CD8-positive, alpha-beta memory T cell (primary cell): ENCODE measurements at regions not wholly inside any gene's neighbourhood (a gene's known extent, or its start where the extent isn't known, plus 50 kb on each side); places are given as distances from the start of the nearest gene placed in this dataset.
"Not testable (repeated sequence)": the region's sequence is repeated elsewhere in the genome, so short reads cannot be mapped to it uniquely, and the experiment has no call there.

Experiments used
- CTCF ChIA-PET: fragments of 350-600 bp; sonication (Branson Sonifier 250); formaldehyde crosslinking; loops from one replicate; lab custom pipeline; 2021; ENCODE audit warnings: antibody characterized with exemption; lab: Charles Lee
- POLR2A ChIA-PET: fragments of 350-600 bp; sonication (Branson Sonifier 250); formaldehyde crosslinking; loops from one replicate; lab custom pipeline; 2021; ENCODE audit warnings: antibody characterized with exemption; lab: Charles Lee
- DNase-seq, 5 donors: peaks; one replicate each; pipeline versions ENCODE4 v3.0.0 to v3.0.0-alpha.2; 2020 to 2022; ENCODE audit warnings: mixed read lengths in 1 of 5
- H3K27ac ChIP-seq: one replicate; pipeline ENCODE4 v1.7.0; 2013; ENCODE audit warnings: low read depth, mild to moderate bottlenecking, low read length, moderate library complexity
- H3K27me3 ChIP-seq: 2 replicates; pipeline ENCODE4 v1.7.0; 2013; ENCODE audit warnings: low read length, mild to moderate bottlenecking; ENCODE audit not compliant: insufficient read depth, poor library complexity, severe bottlenecking
- H3K36me3 ChIP-seq: 2 replicates; pipeline ENCODE4 v1.7.0; 2013; ENCODE audit warnings: mild to moderate bottlenecking, low read length, moderate library complexity; ENCODE audit not compliant: insufficient read depth
- H3K4me1 ChIP-seq: 2 replicates; pipeline ENCODE4 v1.7.0; 2013; ENCODE audit warnings: mild to moderate bottlenecking, low read length, moderate library complexity; ENCODE audit not compliant: insufficient read depth
- H3K4me3 ChIP-seq: 2 replicates; pipeline ENCODE4 v1.7.0; 2013; ENCODE audit warnings: mild to moderate bottlenecking, low read length
- H3K9me3 ChIP-seq: 2 replicates; pipeline ENCODE4 v1.7.0; 2013; ENCODE audit warnings: mild to moderate bottlenecking, low read length
- H3K27ac Mint-ChIP-seq, 8 donors: one replicate each; pipeline ENCODE4 v1.8.0; 2020 to 2021; ENCODE audit warnings: mixed read lengths in 8 of 8, mild to moderate bottlenecking in 6 of 8, inconsistent platforms in 3 of 8, moderate library complexity in 3 of 8
- H3K27me3 Mint-ChIP-seq, 2 donors: one replicate each; pipeline ENCODE4 v1.8.0; 2020 to 2021; ENCODE audit warnings: mixed read lengths in 2 of 2, mild to moderate bottlenecking in 1 of 2, moderate library complexity in 1 of 2
- H3K36me3 Mint-ChIP-seq, 3 donors: one replicate each; pipeline ENCODE4 v1.8.0; 2020 to 2021; ENCODE audit warnings: mixed read lengths in 3 of 3, inconsistent platforms in 1 of 3, mild to moderate bottlenecking in 1 of 3
- H3K4me1 Mint-ChIP-seq, 3 donors: one replicate each; pipeline ENCODE4 v1.8.0; 2020 to 2021; ENCODE audit warnings: mixed read lengths in 3 of 3, inconsistent platforms in 1 of 3, mild to moderate bottlenecking in 1 of 3
- H3K4me3 Mint-ChIP-seq, 7 donors: one replicate each; pipeline ENCODE4 v1.8.0; 2020 to 2021; ENCODE audit warnings: mixed read lengths in 7 of 7, mild to moderate bottlenecking in 6 of 7, moderate library complexity in 4 of 7, inconsistent platforms in 2 of 7
- H3K9me3 Mint-ChIP-seq, 5 donors: one replicate each; pipeline ENCODE4 v1.8.0; 2020 to 2022; ENCODE audit warnings: mixed read lengths in 5 of 5, mild to moderate bottlenecking in 3 of 5, moderate library complexity in 2 of 5, inconsistent platforms in 1 of 5

GRCh38 chr16:65745201-65745708 lies 621.2 kb upstream of the CDH5 start:
- H3K27me3 ChIP-seq: no peaks in the 10 kb centered on the region
- ChIA-PET POLR2A (no interaction called here), CTCF (no interaction called here)
- no peaks in the 10 kb centered on the region for H3K36me3 ChIP-seq
- Mint-ChIP-seq H3K4me1 (no peaks in the 10 kb centered on the region), H3K4me3 (no peak overlapping the region), H3K27me3 (no peaks in the 10 kb centered on the region), H3K27ac (no peak overlapping the region), H3K36me3 (no peaks in the 10 kb centered on the region), H3K9me3 (peaks cover 0 to 12% (median 0%) of the 10 kb centered on the region in 5 donors)
- no peak overlapping the region for H3K4me3 ChIP-seq
- H3K4me1 ChIP-seq: no peaks in the 10 kb centered on the region
- DNase-seq: no peak
- H3K27ac ChIP-seq: no peak overlapping the region
- no peaks in the 10 kb centered on the region for H3K9me3 ChIP-seq

GRCh38 chr16:65744401-65744800 lies 622.1 kb upstream of the CDH5 start:
- no peaks in the 10 kb centered on the region for H3K27me3 ChIP-seq
- Mint-ChIP-seq H3K4me1 (no peaks in the 10 kb centered on the region), H3K36me3 (no peaks in the 10 kb centered on the region), H3K27ac (no peak overlapping the region), H3K27me3 (no peaks in the 10 kb centered on the region), H3K4me3 (no peak overlapping the region), H3K9me3 (peaks cover 0 to 10% (median 0%) of the 10 kb centered on the region in 5 donors)
- no peaks in the 10 kb centered on the region for H3K36me3 ChIP-seq
- DNase-seq: no peak
- no peak overlapping the region for H3K4me3 ChIP-seq
- CTCF ChIA-PET: no interaction called here
- POLR2A ChIA-PET: no interaction called here
- no peak overlapping the region for H3K27ac ChIP-seq
- no peaks in the 10 kb centered on the region for H3K9me3 ChIP-seq
- no peaks in the 10 kb centered on the region for H3K4me1 ChIP-seq

- Mint-ChIP-seq H3K27ac (no peak overlapping the region), H3K9me3 (peaks cover 0 to 10% (median under 1%) of the 10 kb centered on the region in 5 donors), H3K27me3 (no peaks in the 10 kb centered on the region), H3K36me3 (no peaks in the 10 kb centered on the region), H3K4me3 (no peak overlapping the region), H3K4me1 (no peaks in the 10 kb centered on the region)
- Histone ChIP-seq H3K27me3 (no peaks in the 10 kb centered on the region), H3K9me3 (no peaks in the 10 kb centered on the region), H3K27ac (no peak overlapping the region), H3K36me3 (no peaks in the 10 kb centered on the region), H3K4me1 (no peaks in the 10 kb centered on the region), H3K4me3 (no peak overlapping the region)
- CTCF ChIA-PET: no interaction called here
- POLR2A ChIA-PET: no interaction called here
- no peak for DNase-seq
These were observed 621.7 kb upstream of the CDH11 start for GRCh38 chr16:65743558-65743957.

GRCh38 chr16:65740711-65741110 lies 618.8 kb upstream of the CDH11 start:
- Mint-ChIP-seq H3K4me1 (no peaks in the 10 kb centered on the region), H3K27ac (no peak overlapping the region), H3K27me3 (no peaks in the 10 kb centered on the region), H3K9me3 (peaks cover 0 to 10% (median 3%) of the 10 kb centered on the region in 5 donors), H3K36me3 (no peaks in the 10 kb centered on the region), H3K4me3 (no peak overlapping the region)
- H3K27ac ChIP-seq: no peak overlapping the region
- ChIA-PET POLR2A (no interaction called here), CTCF (no interaction called here)
- no peak overlapping the region for H3K4me3 ChIP-seq
- no peak for DNase-seq
- no peaks in the 10 kb centered on the region for H3K4me1 ChIP-seq
- no peaks in the 10 kb centered on the region for H3K36me3 ChIP-seq
- no peaks in the 10 kb centered on the region for H3K27me3 ChIP-seq
- no peaks in the 10 kb centered on the region for H3K9me3 ChIP-seq

- H3K27ac Mint-ChIP-seq: no peak overlapping the region
- DNase-seq: no peak
- Histone ChIP-seq H3K27me3 (no peaks in the 10 kb centered on the region), H3K27ac (no peak overlapping the region), H3K9me3 (no peaks in the 10 kb centered on the region), H3K4me3 (no peak overlapping the region), H3K4me1 (no peaks in the 10 kb centered on the region), H3K36me3 (no peaks in the 10 kb centered on the region)
- no peak overlapping the region for H3K4me3 Mint-ChIP-seq
- peaks cover 0 to 7% (median 3%) of the 10 kb centered on the region in 5 donors for H3K9me3 Mint-ChIP-seq
- no peaks in the 10 kb centered on the region for H3K4me1 Mint-ChIP-seq
- CTCF ChIA-PET: no interaction called here
- POLR2A ChIA-PET: no interaction called here
- no peaks in the 10 kb centered on the region for H3K27me3 Mint-ChIP-seq
- H3K36me3 Mint-ChIP-seq: no peaks in the 10 kb centered on the region
These were observed 617.7 kb upstream of the CDH11 start for GRCh38 chr16:65739518-65739917.

- Mint-ChIP-seq H3K27me3 (no peaks in the 10 kb centered on the region), H3K36me3 (no peaks in the 10 kb centered on the region), H3K4me1 (no peaks in the 10 kb centered on the region), H3K9me3 (peaks cover 0 to 5% (median 3%) of the 10 kb centered on the region in 5 donors), H3K4me3 (no peak overlapping the region), H3K27ac (no peak overlapping the region)
- no peak for DNase-seq
- no peak overlapping the region for H3K4me3 ChIP-seq
- CTCF ChIA-PET: interaction anchor here (1.4 kb wide), 1 partner anchor 13 kb away, joined by 3 read pairs; no protein-coding TSS in a partner anchor
- POLR2A ChIA-PET: no interaction called here
- no peaks in the 10 kb centered on the region for H3K36me3 ChIP-seq
- no peaks in the 10 kb centered on the region for H3K9me3 ChIP-seq
- no peak overlapping the region for H3K27ac ChIP-seq
- H3K4me1 ChIP-seq: no peaks in the 10 kb centered on the region
- no peaks in the 10 kb centered on the region for H3K27me3 ChIP-seq
These were observed 616.0 kb upstream of the CDH11 start for GRCh38 chr16:65737831-65738230.

- CTCF ChIA-PET, H3K4me3 Mint-ChIP-seq, H3K27ac ChIP-seq, H3K4me1 Mint-ChIP-seq, POLR2A ChIA-PET, H3K27ac Mint-ChIP-seq, H3K9me3 Mint-ChIP-seq, H3K27me3 Mint-ChIP-seq, H3K4me1 ChIP-seq, H3K9me3 ChIP-seq, H3K36me3 ChIP-seq, H3K4me3 ChIP-seq, H3K36me3 Mint-ChIP-seq, DNase-seq, H3K27me3 ChIP-seq: not testable (repeated sequence)
These were observed 613.8 kb upstream of the CDH11 start for GRCh38 chr16:65735615-65736014.

GRCh38 chr16:65733721-65734120 lies 611.9 kb upstream of the CDH11 start:
- Histone ChIP-seq H3K27me3 (no peaks in the 10 kb centered on the region), H3K4me1 (no peaks in the 10 kb centered on the region), H3K27ac (no peak overlapping the region), H3K36me3 (no peaks in the 10 kb centered on the region), H3K4me3 (no peak overlapping the region), H3K9me3 (no peaks in the 10 kb centered on the region)
- ChIA-PET CTCF (no interaction called here), POLR2A (no interaction called here)
- H3K4me1 Mint-ChIP-seq: no peaks in the 10 kb centered on the region
- no peak overlapping the region for H3K27ac Mint-ChIP-seq
- no peak overlapping the region for H3K4me3 Mint-ChIP-seq
- H3K9me3 Mint-ChIP-seq: peaks cover 0 to 6% (median 3%) of the 10 kb centered on the region in 5 donors
- no peaks in the 10 kb centered on the region for H3K36me3 Mint-ChIP-seq
- no peaks in the 10 kb centered on the region for H3K27me3 Mint-ChIP-seq
- no peak for DNase-seq

- Histone ChIP-seq H3K4me3 (no peak overlapping the region), H3K36me3 (no peaks in the 10 kb centered on the region), H3K27me3 (no peaks in the 10 kb centered on the region), H3K9me3 (no peaks in the 10 kb centered on the region), H3K27ac (no peak overlapping the region), H3K4me1 (no peaks in the 10 kb centered on the region)
- Mint-ChIP-seq H3K27ac (no peak overlapping the region), H3K36me3 (no peaks in the 10 kb centered on the region), H3K4me3 (no peak overlapping the region), H3K9me3 (peaks cover 0 to 5% (median 2%) of the 10 kb centered on the region in 5 donors), H3K27me3 (no peaks in the 10 kb centered on the region), H3K4me1 (no peaks in the 10 kb centered on the region)
- ChIA-PET POLR2A (no interaction called here), CTCF (no interaction called here)
- no peak for DNase-seq
These were observed 610.0 kb upstream of the CDH11 start for GRCh38 chr16:65731833-65732232.
